GM19351 (cell line): ENCODE measurements at regions not wholly inside any gene's neighbourhood (a gene's known extent, or its start where the extent isn't known, plus 50 kb on each side); places are given as distances from the start of the nearest gene placed in this dataset.
"Not testable (repeated sequence)": the region's sequence is repeated elsewhere in the genome, so short reads cannot be mapped to it uniquely, and the experiment has no call there.

Source experiments
- ATAC-seq: cut with Tn5 transposase; IDR thresholded peaks from one replicate; pipeline ENCODE4 v1.9.1; 2021; ENCODE audit warnings: mild to moderate bottlenecking, moderate library complexity; ENCODE audit not compliant: unreplicated experiment

- not testable (repeated sequence) for ATAC-seq
Measured at GRCh38 chr10:6830981-6831380, 250.9 kb upstream of the PRKCQ start.

- ATAC-seq, result not testable (repeated sequence)
Measured at GRCh38 chr10:6824793-6825192, 244.7 kb upstream of the PRKCQ start.

DNA sequence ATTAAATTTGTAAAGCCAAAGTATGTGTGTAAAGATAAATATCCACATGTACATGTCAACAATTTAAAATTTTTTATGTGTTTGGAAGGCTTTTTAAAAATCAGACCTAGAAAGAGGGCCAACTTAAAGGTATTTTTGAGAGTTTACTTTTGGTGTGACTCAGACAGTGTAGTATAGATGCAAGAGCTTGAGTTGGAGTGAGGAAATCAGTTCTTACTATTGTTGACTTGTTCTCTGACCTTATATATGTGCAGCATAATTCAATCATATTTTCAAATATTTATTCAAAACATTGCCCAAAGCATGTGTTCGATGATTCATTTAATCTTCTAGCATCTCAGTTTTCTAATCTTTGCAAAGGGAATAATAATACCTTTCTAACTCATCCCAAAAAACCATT is 243.7 kb upstream of the PRKCQ start:
- no peak for ATAC-seq

DNA sequence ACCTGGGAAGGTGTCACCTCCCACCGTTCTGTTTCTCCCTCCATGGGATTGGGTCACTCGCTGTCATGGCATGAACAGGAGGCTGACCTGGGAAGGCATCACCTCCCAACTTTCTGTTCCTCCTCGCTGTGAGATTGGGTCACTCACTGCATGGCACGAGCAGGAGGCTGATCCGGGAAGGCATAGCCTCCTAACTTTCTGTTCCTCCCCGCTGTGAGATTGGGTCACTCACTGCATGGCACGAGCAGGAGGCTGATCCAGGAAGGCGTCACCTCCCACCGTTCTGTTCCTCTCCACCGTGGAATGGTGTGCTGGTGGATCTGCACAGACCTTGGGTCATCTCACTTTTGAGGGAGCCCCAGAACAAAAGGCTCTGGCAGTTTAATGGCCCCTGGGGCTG is 239.2 kb upstream of the PRKCQ start:
- no peak for ATAC-seq

DNA sequence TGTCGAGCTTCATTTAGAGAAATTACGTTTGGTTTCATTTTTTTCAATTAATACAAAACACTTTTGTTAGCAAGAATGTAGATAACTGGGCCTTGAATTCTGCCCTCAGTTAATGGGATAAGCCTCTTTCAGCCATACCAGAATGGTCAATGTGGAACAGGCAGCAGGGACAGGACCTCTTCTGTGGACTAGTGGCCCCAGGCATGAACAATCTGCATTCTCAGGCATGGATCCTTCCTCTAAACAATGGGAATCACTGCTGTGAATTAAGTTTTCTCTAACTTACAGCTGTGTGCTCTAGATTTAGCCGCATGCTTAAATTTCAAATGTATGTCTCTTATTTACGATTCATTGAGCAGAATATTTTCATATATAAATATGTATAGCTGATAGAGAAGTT is 237.7 kb upstream of the PRKCQ start:
- no peak for ATAC-seq

GRCh38 chr10:6815346-6815745 is 235.3 kb upstream of the PRKCQ start:
- ATAC-seq, result no peak

GRCh38 chr10:6813856-6814255 is 233.8 kb upstream of the PRKCQ start:
- no peak for ATAC-seq

GRCh38 chr10:6813306-6813705 is 233.2 kb upstream of the PRKCQ start:
- no peak for ATAC-seq

DNA sequence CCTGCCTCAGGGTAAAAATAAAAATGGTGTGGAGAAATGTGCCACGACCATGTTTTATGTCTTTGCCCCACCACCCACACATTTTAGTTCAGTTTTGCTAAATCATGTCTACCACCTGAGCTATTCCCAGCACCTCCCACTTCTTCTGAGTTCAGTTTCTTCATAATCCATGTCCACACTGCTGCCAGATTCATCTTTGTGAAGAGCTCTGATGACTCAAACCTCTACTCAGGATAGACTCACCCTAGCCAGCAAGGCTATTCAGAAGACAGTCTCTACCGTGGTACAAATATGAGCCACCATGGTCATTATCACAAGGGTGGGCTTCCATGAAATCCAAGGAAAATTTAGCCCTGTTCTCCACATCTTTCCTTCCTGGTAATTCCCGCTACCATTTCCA is 231.1 kb upstream of the PRKCQ start:
- ATAC-seq, result no peak

DNA sequence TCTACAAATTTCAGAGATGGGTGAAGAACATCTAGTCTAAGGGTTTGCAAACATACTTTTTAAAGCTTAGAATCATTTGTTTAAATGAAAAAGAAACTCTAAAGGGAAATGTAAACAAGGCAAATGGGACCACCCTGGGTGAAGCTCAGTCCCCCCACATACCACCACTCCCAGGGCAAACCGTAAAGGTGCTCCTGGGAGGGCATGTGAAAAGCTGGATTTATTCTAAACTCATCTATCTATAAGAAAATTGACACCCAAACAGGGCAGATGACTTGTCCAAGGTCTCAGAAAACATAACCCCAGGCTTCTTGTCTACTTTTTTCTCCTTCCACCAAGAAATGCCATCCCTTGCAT is 223.3 kb upstream of the PRKCQ start:
- ATAC-seq, result no peak

GRCh38 chr10:6802759-6803426 is 222.8 kb upstream of the PRKCQ start:
- no peak for ATAC-seq

DNA sequence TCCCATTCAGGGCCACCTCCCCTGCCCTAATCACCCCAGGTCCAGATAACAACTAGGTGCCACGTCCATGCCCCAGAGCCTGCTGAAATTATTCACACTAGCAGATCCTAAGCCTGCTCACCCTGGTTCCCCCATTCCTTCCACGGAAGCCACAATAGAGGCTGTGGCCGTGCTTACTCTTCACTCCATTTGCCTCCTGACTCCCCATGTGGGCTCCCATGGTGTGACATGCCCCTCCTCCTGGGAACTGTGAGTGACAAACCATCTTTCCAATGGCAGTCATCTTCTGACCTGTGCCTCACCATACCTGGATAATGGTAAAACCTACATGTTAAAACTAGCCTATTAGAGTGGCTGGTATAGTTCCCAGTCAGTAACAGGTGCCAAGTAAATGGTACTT is 216.2 kb upstream of the PRKCQ start:
- ATAC-seq, result no peak

- ATAC-seq, result no peak
Measured at GRCh38 chr10:6795541-6795940, 215.5 kb upstream of the PRKCQ start.

DNA sequence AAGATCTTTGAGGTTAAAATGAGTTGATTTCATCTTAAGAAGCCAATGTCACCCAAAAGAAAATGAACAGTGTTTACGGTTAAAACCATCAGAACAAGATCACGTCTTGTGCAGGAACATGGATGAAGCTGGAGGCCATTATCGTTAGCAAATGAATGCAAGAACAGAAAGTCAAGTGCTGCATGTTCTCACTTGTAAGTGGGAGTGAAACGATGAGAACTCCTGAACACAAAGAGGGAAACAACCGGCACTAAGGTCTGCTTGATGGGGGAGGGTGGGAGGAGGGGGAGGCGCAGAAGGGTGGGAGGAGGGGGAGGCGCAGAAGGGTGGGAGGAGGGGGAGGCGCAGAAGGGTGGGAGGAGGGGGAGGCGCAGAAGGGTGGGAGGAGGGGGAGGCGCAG is 214.8 kb upstream of the PRKCQ start:
- not testable (repeated sequence) for ATAC-seq

GRCh38 chr10:6794441-6794840 is 214.4 kb upstream of the PRKCQ start:
- no peak for ATAC-seq

DNA sequence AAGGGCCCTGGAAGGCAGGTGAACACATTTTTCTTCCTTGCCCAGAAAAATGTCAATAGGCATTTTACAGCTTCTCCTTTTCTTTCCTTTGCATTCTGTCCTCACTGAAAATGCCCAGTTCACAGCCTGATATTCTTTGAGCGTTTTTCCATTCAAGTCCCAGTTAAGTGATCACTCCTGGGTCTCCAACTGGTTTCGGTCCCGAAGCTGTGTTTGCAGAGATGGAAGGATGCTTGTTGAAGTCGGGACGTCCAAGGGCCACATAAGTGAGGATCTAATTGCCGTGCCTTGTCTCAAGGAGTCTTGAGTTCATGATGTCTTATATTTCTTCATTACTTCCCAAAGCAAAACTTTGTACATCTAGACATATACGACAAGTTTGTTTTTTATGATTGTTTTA is 208.7 kb upstream of the PRKCQ start:
- ATAC-seq, result no peak

- ATAC-seq, result no peak
Measured at GRCh38 chr10:6788231-6788630, 208.2 kb upstream of the PRKCQ start.

GRCh38 chr10:6787718-6788117 is 207.6 kb upstream of the PRKCQ start:
- ATAC-seq, result no peak

DNA sequence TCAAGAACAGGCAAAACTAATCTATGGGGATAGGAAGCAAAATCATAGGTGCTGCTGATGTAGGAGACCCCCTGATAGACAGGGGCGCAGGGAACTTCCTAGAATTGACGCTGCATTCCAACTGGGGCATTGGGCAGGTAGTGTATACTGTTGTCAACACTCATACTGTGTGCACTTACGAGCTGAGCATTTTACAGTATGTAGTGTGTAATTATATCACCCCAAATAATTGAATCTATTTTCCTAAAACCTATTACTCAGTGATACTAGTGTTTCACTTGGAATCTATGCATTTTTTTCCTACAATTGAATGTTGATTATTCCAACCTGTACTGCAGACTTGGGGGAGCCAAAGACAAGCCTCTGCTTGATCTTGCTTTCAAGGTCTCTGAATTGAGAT is 207.0 kb upstream of the PRKCQ start:
- no peak for ATAC-seq

- no peak for ATAC-seq
Measured at GRCh38 chr10:6786579-6787031, 206.5 kb upstream of the PRKCQ start.

DNA sequence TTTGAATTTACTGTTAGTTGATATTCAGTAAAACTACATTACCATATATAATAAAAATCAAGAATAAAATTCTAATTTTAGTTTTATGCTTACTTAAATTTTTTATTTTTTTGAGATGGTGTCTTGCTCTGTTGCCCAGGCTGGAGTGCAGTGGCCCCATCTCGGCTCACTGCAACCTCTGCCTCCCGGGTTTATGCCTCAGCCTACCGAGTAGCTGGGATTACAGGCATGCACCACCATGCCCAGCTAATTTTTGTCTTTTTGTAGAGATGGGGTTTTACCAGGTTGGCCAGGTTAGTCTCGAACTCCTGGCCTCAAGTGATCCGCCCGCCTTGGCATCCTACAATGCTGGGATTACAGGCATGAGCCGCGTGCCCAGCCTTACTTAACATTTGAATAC is 204.4 kb upstream of the PRKCQ start:
- not testable (repeated sequence) for ATAC-seq

- no peak for ATAC-seq
Measured at GRCh38 chr10:6783471-6783870, 203.4 kb upstream of the PRKCQ start.

GRCh38 chr10:6782378-6782777 is 202.3 kb upstream of the PRKCQ start:
- no peak for ATAC-seq
